ENCODE measurements at regions not wholly inside any gene's neighbourhood (a gene's known extent, or its start where the extent isn't known, plus 50 kb on each side); places are given as distances from the start of the nearest gene placed in this dataset.

DNA sequence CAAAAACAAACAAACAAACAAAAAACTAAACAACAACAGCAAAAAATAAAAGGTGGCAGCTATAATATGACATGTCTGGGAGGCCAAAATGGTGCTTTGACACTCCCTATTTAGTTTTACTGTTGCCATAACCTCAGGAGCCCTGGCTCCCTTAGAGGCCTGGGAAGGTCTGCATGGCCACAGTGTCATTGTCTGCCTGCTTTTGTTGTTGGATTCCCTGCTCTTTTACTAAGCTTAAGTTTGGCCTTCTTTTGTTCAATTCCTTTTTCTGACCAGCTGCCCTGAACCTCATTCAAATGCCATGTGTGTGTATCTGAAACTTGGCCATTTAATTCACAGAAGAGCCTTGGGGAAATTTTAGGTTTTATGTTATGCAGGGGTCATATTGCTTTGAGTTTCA, 458.2 kb downstream of the TMEM232 start:
- ATAC-seq (no peak), DNase-seq (ENCODE audit: low read depth, low spot score) (no peak)
- H3K4me3 ChIP-seq (replicated peaks in 1 of 2; ENCODE audit: low read depth in 1 of 2, low read length in 2 of 2) = no peak overlapping the region
- no TSS peak for BruUV-seq (replicated peaks)
- ChIA-PET RAD21 (ENCODE audit: low non-redundant PET in 1 of 2, low total read pairs in 2 of 2, uncharacterized antibody in 2 of 2, unreplicated experiment in 2 of 2) (no interaction called here), POLR2A (no interaction called here), CTCF (no interaction called here)
- no peaks in the 10 kb centered on the region for H3K27me3 ChIP-seq (ENCODE audit: insufficient read depth, low read length)
- H3K4me1 ChIP-seq (ENCODE audit: control insufficient read depth in 1 of 2, insufficient read depth in 2 of 2, low read length in 2 of 2) = no peaks in the 10 kb centered on the region
- H3K79me2 ChIP-seq (ENCODE audit: insufficient read depth, low read length) = no peaks in the 10 kb centered on the region
- H3K4me2 ChIP-seq (ENCODE audit: low read length) = no peak overlapping the region
- H2AFZ ChIP-seq (ENCODE audit: low read depth, low read length, poor library complexity, severe bottlenecking) = no peak overlapping the region
- intact Hi-C loops (cut with micrococcal nuclease) = no loop called here
- no peak overlapping the region for H3K27ac ChIP-seq (ENCODE audit: low read depth, low read length)
- no peaks in the 10 kb centered on the region for H3K9me3 ChIP-seq (ENCODE audit: control insufficient read depth in 1 of 2, insufficient read depth in 1 of 2, low read depth in 1 of 2, low read length in 2 of 2)
- H3K36me3 ChIP-seq (ENCODE audit: control insufficient read depth in 1 of 2, insufficient read depth in 2 of 2, low read length in 2 of 2) = no peaks in the 10 kb centered on the region
- H4K20me1 ChIP-seq (ENCODE audit: insufficient read depth) = no peaks in the 10 kb centered on the region
- no peaks in the 10 kb centered on the region for H3K9me2 ChIP-seq (ENCODE audit: insufficient read depth)
- H3K9ac ChIP-seq (ENCODE audit: low read length) = no peak overlapping the region
- TF ChIP-seq, protein P1, sequence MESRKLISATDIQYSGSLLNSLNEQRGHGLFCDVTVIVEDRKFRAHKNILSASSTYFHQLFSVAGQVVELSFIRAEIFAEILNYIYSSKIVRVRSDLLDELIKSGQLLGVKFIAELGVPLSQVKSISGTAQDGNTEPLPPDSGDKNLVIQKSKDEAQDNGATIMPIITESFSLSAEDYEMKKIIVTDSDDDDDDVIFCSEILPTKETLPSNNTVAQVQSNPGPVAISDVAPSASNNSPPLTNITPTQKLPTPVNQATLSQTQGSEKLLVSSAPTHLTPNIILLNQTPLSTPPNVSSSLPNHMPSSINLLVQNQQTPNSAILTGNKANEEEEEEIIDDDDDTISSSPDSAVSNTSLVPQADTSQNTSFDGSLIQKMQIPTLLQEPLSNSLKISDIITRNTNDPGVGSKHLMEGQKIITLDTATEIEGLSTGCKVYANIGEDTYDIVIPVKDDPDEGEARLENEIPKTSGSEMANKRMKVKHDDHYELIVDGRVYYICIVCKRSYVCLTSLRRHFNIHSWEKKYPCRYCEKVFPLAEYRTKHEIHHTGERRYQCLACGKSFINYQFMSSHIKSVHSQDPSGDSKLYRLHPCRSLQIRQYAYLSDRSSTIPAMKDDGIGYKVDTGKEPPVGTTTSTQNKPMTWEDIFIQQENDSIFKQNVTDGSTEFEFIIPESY (IDR thresholded peaks at IDR 0.05; ENCODE audit: extremely low read depth, insufficient replicate concordance, low read length) = no peak
- TF ChIP-seq, protein P2, sequence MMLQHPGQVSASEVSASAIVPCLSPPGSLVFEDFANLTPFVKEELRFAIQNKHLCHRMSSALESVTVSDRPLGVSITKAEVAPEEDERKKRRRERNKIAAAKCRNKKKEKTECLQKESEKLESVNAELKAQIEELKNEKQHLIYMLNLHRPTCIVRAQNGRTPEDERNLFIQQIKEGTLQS (IDR thresholded peaks at IDR 0.05) = no peak
- TF ChIP-seq ZFX (IDR thresholded peaks at IDR 0.05) (no peak), FOSL1 (IDR thresholded peaks at IDR 0.05; ENCODE audit: low read depth) (no peak), POLR2AphosphoS5 (IDR thresholded peaks at IDR 0.05; ENCODE audit: low read depth, low read length) (no peak), RAD21 (IDR thresholded peaks at IDR 0.05; ENCODE audit: low read depth) (no peak), SIN3A (IDR thresholded peaks at IDR 0.05; ENCODE audit: low read depth) (no peak), ZNF274 (IDR thresholded peaks at IDR 0.05; ENCODE audit: low read depth, low read length) (no peak), EZH2phosphoT487 (IDR thresholded peaks at IDR 0.05; ENCODE audit: borderline replicate concordance) (no peak), EGR1 (IDR thresholded peaks at IDR 0.05; ENCODE audit: low read depth) (no peak), CEBPB (IDR thresholded peaks at IDR 0.05; ENCODE audit: low read depth) (no peak), EZH2 (IDR thresholded peaks at IDR 0.05) (no peak), POLR2A (IDR thresholded peaks at IDR 0.05; ENCODE audit: borderline replicate concordance, extremely low read depth, insufficient read depth, insufficient read length) (no peak), JUND (IDR thresholded peaks at IDR 0.05) (no peak), YY1 (IDR thresholded peaks at IDR 0.05; ENCODE audit: extremely low read depth, insufficient replicate concordance, low read depth, low read length) (no peak)
- TF ChIP-seq, protein P3, sequence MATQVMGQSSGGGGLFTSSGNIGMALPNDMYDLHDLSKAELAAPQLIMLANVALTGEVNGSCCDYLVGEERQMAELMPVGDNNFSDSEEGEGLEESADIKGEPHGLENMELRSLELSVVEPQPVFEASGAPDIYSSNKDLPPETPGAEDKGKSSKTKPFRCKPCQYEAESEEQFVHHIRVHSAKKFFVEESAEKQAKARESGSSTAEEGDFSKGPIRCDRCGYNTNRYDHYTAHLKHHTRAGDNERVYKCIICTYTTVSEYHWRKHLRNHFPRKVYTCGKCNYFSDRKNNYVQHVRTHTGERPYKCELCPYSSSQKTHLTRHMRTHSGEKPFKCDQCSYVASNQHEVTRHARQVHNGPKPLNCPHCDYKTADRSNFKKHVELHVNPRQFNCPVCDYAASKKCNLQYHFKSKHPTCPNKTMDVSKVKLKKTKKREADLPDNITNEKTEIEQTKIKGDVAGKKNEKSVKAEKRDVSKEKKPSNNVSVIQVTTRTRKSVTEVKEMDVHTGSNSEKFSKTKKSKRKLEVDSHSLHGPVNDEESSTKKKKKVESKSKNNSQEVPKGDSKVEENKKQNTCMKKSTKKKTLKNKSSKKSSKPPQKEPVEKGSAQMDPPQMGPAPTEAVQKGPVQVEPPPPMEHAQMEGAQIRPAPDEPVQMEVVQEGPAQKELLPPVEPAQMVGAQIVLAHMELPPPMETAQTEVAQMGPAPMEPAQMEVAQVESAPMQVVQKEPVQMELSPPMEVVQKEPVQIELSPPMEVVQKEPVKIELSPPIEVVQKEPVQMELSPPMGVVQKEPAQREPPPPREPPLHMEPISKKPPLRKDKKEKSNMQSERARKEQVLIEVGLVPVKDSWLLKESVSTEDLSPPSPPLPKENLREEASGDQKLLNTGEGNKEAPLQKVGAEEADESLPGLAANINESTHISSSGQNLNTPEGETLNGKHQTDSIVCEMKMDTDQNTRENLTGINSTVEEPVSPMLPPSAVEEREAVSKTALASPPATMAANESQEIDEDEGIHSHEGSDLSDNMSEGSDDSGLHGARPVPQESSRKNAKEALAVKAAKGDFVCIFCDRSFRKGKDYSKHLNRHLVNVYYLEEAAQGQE (IDR thresholded peaks at IDR 0.05; ENCODE audit: low read depth) = no peak
- TF ChIP-seq, protein P4, sequence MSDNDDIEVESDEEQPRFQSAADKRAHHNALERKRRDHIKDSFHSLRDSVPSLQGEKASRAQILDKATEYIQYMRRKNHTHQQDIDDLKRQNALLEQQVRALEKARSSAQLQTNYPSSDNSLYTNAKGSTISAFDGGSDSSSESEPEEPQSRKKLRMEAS (IDR thresholded peaks at IDR 0.05) = no peak
- TF ChIP-seq, protein P5, sequence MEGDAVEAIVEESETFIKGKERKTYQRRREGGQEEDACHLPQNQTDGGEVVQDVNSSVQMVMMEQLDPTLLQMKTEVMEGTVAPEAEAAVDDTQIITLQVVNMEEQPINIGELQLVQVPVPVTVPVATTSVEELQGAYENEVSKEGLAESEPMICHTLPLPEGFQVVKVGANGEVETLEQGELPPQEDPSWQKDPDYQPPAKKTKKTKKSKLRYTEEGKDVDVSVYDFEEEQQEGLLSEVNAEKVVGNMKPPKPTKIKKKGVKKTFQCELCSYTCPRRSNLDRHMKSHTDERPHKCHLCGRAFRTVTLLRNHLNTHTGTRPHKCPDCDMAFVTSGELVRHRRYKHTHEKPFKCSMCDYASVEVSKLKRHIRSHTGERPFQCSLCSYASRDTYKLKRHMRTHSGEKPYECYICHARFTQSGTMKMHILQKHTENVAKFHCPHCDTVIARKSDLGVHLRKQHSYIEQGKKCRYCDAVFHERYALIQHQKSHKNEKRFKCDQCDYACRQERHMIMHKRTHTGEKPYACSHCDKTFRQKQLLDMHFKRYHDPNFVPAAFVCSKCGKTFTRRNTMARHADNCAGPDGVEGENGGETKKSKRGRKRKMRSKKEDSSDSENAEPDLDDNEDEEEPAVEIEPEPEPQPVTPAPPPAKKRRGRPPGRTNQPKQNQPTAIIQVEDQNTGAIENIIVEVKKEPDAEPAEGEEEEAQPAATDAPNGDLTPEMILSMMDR (IDR thresholded peaks at IDR 0.05 in 2 of 3, conservative IDR thresholded peaks at IDR 0.05 in 1 of 3; ENCODE audit: borderline replicate concordance in 1 of 3, insufficient read depth in 1 of 3, low read depth in 2 of 3, low read length in 2 of 3) = no peak
